Colonic mucosa (tissue), 4 donors: ENCODE measurements at regions not wholly inside any gene's neighbourhood (a gene's known extent, or its start where the extent isn't known, plus 50 kb on each side); places are given as distances from the start of the nearest gene placed in this dataset.

ENCODE experiments used
- DNase-seq: peaks from one replicate; pipeline ENCODE4 v3.0.0-alpha.2; 2020
- H3K27ac ChIP-seq: fragments of 200-600 bp; one replicate; pipeline ENCODE4 v1.8.0; 2021
- H3K27me3 ChIP-seq: fragments of 200-600 bp; one replicate; pipeline ENCODE4 v1.8.0; 2021
- H3K36me3 ChIP-seq: fragments of 200-600 bp; one replicate; pipeline ENCODE4 v1.8.0; 2021
- H3K4me1 ChIP-seq: fragments of 200-600 bp; one replicate; pipeline ENCODE4 v1.8.0; 2021; ENCODE audit warnings: mild to moderate bottlenecking
- H3K4me3 ChIP-seq: fragments of 200-600 bp; one replicate; pipeline ENCODE4 v1.8.0; 2021
- H3K9ac ChIP-seq, 2 donors: one replicate each; pipeline ENCODE4 v1.7.0; 2013; ENCODE audit warnings: control low read depth in 2 of 2, low read depth in 2 of 2, low read length in 2 of 2
- H3K9me3 ChIP-seq: fragments of 200-600 bp; one replicate; pipeline ENCODE4 v1.8.0; 2021
- CTCF ChIP-seq: fragments of 200-600 bp; IDR thresholded peaks from one replicate; pipeline ENCODE4 v1.8.0; 2022; ENCODE audit warnings: antibody characterized with exemption, mild to moderate bottlenecking
- intact Hi-C: fragments of 100-400 bp; cut with DNase I; formaldehyde crosslinking; loops from one replicate; pipeline ENCODE4 v1.14.1; 2022
- donor health status: healthy.
- donor health status: DM: no; HTN: no; CAD: no.
- donor health status: DM: no; HTN: no; CAD: no.

GRCh38 chr20:19016140-19016497, 196.3 kb upstream of the SLC24A3 start:
- no peak overlapping the region for H3K9ac ChIP-seq
- no peak for DNase-seq
- no peak for TF ChIP-seq CTCF
- H3K27ac ChIP-seq: no peak overlapping the region
- no peaks in the 10 kb centered on the region for H3K27me3 ChIP-seq
- H3K36me3 ChIP-seq: no peaks in the 10 kb centered on the region
- no peaks in the 10 kb centered on the region for H3K9me3 ChIP-seq
- H3K4me3 ChIP-seq: no peak overlapping the region
- intact Hi-C loops: no loop called here
- H3K4me1 ChIP-seq: no peaks in the 10 kb centered on the region

- no peaks in the 10 kb centered on the region for H3K4me1 ChIP-seq
- H3K9ac ChIP-seq: no peak overlapping the region
- DNase-seq: no peak
- no peaks in the 10 kb centered on the region for H3K36me3 ChIP-seq
- H3K9me3 ChIP-seq: no peaks in the 10 kb centered on the region
- H3K27me3 ChIP-seq: no peaks in the 10 kb centered on the region
- intact Hi-C loops: no loop called here
- no peak overlapping the region for H3K4me3 ChIP-seq
- no peak for TF ChIP-seq CTCF
- no peak overlapping the region for H3K27ac ChIP-seq
These were observed 195.2 kb upstream of the SLC24A3 start for GRCh38 chr20:19017104-19017690.

GRCh38 chr20:19018881-19019280, 193.6 kb upstream of the SLC24A3 start:
- intact Hi-C loops: no loop called here
- Histone ChIP-seq H3K27me3 (no peaks in the 10 kb centered on the region), H3K27ac (no peak overlapping the region), H3K9ac (no peak overlapping the region), H3K9me3 (no peaks in the 10 kb centered on the region), H3K4me1 (no peaks in the 10 kb centered on the region), H3K4me3 (no peak overlapping the region), H3K36me3 (no peaks in the 10 kb centered on the region)
- no peak for TF ChIP-seq CTCF
- no peak for DNase-seq

- H3K4me1 ChIP-seq: no peaks in the 10 kb centered on the region
- no peak for TF ChIP-seq CTCF
- H3K9ac ChIP-seq: no peak overlapping the region
- no peak overlapping the region for H3K27ac ChIP-seq
- no peak for DNase-seq
- no peaks in the 10 kb centered on the region for H3K9me3 ChIP-seq
- no peaks in the 10 kb centered on the region for H3K27me3 ChIP-seq
- no peaks in the 10 kb centered on the region for H3K36me3 ChIP-seq
- intact Hi-C loops: no loop called here
- no peak overlapping the region for H3K4me3 ChIP-seq
These were observed 192.6 kb upstream of the SLC24A3 start for GRCh38 chr20:19019734-19020364.

- H3K27ac ChIP-seq: no peak overlapping the region
- TF ChIP-seq CTCF: no peak
- no peaks in the 10 kb centered on the region for H3K36me3 ChIP-seq
- H3K4me3 ChIP-seq: no peak overlapping the region
- H3K9ac ChIP-seq: no peak overlapping the region
- no peaks in the 10 kb centered on the region for H3K4me1 ChIP-seq
- no peaks in the 10 kb centered on the region for H3K27me3 ChIP-seq
- no peaks in the 10 kb centered on the region for H3K9me3 ChIP-seq
- DNase-seq: no peak
- intact Hi-C loops: no loop called here
These were observed 190.9 kb upstream of the SLC24A3 start for GRCh38 chr20:19021406-19022117.
